ENCODE measurements at regions not wholly inside any gene's neighbourhood (a gene's known extent, or its start where the extent isn't known, plus 50 kb on each side); places are given as distances from the start of the nearest gene placed in this dataset.

DNA sequence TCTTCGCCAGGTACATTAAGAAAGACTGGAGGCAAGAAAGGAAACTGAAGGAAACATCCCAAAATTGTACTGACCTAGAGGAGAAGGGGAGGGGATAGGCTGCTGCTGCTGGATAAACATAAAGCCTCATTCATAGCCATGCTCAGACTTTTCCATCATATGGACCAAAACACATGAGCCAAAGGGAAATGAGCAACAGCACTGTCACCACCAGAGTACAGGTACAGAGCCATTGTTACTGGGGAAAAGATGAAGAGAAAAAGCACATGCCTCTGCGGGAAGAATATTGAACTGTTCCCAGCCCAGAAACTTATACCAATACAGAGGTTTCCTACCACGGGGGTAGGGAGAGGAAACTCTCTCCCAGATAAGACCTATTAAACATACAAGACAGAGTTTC lies 861.9 kb downstream of the NTRK3 start:
- TF ChIP-seq, protein P1, sequence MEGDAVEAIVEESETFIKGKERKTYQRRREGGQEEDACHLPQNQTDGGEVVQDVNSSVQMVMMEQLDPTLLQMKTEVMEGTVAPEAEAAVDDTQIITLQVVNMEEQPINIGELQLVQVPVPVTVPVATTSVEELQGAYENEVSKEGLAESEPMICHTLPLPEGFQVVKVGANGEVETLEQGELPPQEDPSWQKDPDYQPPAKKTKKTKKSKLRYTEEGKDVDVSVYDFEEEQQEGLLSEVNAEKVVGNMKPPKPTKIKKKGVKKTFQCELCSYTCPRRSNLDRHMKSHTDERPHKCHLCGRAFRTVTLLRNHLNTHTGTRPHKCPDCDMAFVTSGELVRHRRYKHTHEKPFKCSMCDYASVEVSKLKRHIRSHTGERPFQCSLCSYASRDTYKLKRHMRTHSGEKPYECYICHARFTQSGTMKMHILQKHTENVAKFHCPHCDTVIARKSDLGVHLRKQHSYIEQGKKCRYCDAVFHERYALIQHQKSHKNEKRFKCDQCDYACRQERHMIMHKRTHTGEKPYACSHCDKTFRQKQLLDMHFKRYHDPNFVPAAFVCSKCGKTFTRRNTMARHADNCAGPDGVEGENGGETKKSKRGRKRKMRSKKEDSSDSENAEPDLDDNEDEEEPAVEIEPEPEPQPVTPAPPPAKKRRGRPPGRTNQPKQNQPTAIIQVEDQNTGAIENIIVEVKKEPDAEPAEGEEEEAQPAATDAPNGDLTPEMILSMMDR (IDR thresholded peaks at IDR 0.05), result no peak
- H3K4me1 ChIP-seq (ENCODE audit: low read depth), result no peaks in the 10 kb centered on the region
- H3K4me3 ChIP-seq, result no peak overlapping the region
- intact Hi-C loops (cut with DNase I, micrococcal nuclease), result no loop called here
- ATAC-seq (no peak), DNase-seq (no peak)
- H3K9me3 ChIP-seq, result peaks cover 15% of the 10 kb centered on the region
- no peaks in the 10 kb centered on the region for H3K36me3 ChIP-seq (ENCODE audit: low read depth)

DNA sequence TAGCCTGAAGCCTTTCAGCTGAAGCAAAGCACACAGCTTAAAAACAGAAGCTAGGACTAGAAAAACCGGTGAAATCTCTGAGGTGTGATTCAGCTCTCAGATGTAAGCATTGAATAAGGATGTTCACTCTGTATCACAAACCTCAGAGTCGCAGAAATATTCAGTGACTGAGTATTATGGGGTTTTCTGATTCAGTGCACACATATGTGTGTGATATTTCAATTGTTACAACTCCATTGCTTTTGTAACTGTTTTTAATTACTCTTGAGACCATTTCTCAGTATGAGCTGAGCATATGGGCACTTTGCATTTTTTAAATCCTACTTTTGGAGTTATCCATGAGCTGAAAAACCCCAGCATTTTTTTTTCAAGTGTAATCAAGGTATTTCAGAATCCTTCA lies 868.8 kb downstream of the NTRK3 start:
- ATAC-seq (no peak), DNase-seq (no peak)
- TF ChIP-seq, protein P1 (IDR thresholded peaks at IDR 0.05), result no peak
- intact Hi-C loops (cut with DNase I, micrococcal nuclease), result no loop called here
- H3K9me3 ChIP-seq, result peaks cover 40% of the 10 kb centered on the region
- H3K4me3 ChIP-seq, result no peak overlapping the region
- H3K4me1 ChIP-seq (ENCODE audit: low read depth), result no peaks in the 10 kb centered on the region
- no peaks in the 10 kb centered on the region for H3K36me3 ChIP-seq (ENCODE audit: low read depth)

DNA sequence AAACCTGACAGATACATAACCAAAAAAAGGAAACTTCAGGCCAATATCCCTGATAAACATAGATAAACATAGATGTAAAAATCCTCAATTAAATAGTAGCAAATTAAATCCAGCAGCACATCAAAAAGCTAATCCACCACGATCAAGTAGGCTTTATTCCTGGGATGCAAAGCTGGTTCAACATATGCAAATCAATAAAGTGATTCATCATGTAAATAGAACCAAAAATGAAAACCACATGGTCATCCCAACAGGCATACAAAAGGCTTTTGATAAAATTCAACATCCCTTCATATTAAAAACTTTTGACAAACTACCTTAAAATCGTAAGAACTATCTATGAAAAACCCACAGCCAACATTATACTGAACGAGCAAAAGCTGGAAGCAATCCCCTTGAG lies 882.2 kb downstream of the NTRK3 start:
- no peak for DNase-seq
- TF ChIP-seq, protein P1 (IDR thresholded peaks at IDR 0.05), result no peak
- Histone ChIP-seq H3K4me3 (no peak overlapping the region), H3K9me3 (peaks cover 46% of the 10 kb centered on the region), H3K4me1 (ENCODE audit: low read depth) (no peaks in the 10 kb centered on the region), H3K36me3 (ENCODE audit: low read depth) (no peaks in the 10 kb centered on the region)
- ATAC-seq, result no peak
- intact Hi-C loops (cut with DNase I, micrococcal nuclease), result no loop called here

DNA sequence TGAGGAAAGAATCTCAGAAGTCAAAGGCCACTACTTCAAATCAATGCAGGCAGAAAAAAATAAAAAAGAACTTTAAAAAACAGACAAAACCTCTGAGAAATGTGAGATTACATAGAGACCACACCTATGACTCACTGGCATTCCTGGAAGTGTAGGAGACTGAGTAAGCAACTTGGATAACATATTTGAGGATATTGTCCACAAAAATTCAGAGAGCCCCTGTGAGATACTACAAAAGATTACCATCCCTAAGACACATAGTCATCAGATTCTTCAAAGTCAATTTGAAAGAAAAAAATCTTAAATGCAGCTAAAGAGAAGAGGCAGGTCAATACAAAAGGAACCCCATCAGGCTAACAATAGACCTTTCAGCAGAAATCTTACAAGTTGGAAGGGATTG lies 887.3 kb downstream of the NTRK3 start:
- no peak for DNase-seq
- TF ChIP-seq, protein P1 (IDR thresholded peaks at IDR 0.05), result no peak
- Histone ChIP-seq H3K4me3 (no peak overlapping the region), H3K9me3 (peaks cover 36% of the 10 kb centered on the region), H3K4me1 (ENCODE audit: low read depth) (no peaks in the 10 kb centered on the region), H3K36me3 (ENCODE audit: low read depth) (no peaks in the 10 kb centered on the region)
- intact Hi-C loops (cut with DNase I, micrococcal nuclease), result no loop called here
- no peak for ATAC-seq

DNA sequence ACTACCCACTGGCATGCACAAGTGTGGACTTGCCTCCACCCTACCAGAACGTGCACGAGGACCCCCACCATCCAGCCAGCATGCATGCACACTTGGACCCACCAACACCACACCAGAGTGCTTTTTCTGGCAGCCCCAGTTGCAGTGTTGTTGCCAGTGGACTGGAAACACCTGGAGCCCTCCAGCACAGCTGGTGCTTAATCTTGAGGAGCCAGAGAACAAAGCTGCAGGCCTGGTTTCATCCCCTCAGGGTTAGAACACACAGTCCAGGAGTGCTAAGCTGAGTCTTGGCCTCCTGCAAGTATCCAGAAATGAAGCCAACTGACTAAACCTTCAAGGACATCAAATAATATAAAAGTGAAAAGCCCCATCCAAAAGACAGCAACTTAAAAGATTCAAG lies 888.0 kb downstream of the NTRK3 start:
- H3K4me1 ChIP-seq (ENCODE audit: low read depth), result no peaks in the 10 kb centered on the region
- DNase-seq, result no peak
- ATAC-seq, result no peak
- intact Hi-C loops (cut with DNase I, micrococcal nuclease), result no loop called here
- no peaks in the 10 kb centered on the region for H3K36me3 ChIP-seq (ENCODE audit: low read depth)
- TF ChIP-seq, protein P1 (IDR thresholded peaks at IDR 0.05), result no peak
- H3K9me3 ChIP-seq, result peaks cover 31% of the 10 kb centered on the region
- H3K4me3 ChIP-seq, result no peak overlapping the region

DNA sequence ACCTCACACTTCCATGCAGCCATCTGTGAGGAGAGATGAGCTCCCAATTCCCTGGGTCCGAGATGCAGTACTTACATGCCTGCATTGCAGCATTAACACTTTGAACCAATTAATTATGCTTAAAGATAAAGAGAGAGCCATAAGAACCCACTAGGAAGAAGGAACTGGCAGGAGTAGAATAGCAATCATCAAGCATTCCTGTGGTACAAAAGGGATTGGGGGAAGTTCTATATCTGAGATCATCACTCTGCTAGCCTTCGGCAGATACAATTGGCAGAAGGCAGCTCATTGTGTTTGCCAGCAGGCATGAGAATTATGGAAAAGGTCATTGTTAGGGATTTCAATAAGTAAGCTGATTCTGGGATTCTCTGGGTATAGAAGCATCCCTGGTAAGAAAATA lies 891.4 kb downstream of the NTRK3 start:
- intact Hi-C loops (cut with DNase I, micrococcal nuclease), result no loop called here
- DNase-seq (no peak), ATAC-seq (no peak)
- H3K9me3 ChIP-seq, result peaks cover 24% of the 10 kb centered on the region
- no peak overlapping the region for H3K4me3 ChIP-seq
- no peaks in the 10 kb centered on the region for H3K4me1 ChIP-seq (ENCODE audit: low read depth)
- TF ChIP-seq, protein P1 (IDR thresholded peaks at IDR 0.05), result no peak
- H3K36me3 ChIP-seq (ENCODE audit: low read depth), result no peaks in the 10 kb centered on the region

All from mucosa of descending colon (tissue), 3 donors.